A673 (cell line): ENCODE measurements at regions not wholly inside any gene's neighbourhood (a gene's known extent, or its start where the extent isn't known, plus 50 kb on each side); places are given as distances from the start of the nearest gene placed in this dataset.

Experiments
- BruUV-seq: library from RNA; stranded (reverse); fragments of 400-500 nt; replicated peaks from 2 replicates; lab custom pipeline; 2021; lab: Mats Ljungman, UMichigan
- CTCF ChIA-PET: fragments of 300-600 bp; sonication (Branson Sonifier 250); formaldehyde crosslinking; loops from one replicate; lab custom pipeline; 2022; ENCODE audit warnings: antibody characterized with exemption; lab: Charles Lee
- POLR2A ChIA-PET: fragments of 300-600 bp; sonication (Branson Sonifier 250); formaldehyde crosslinking; loops from one replicate; lab custom pipeline; 2022; ENCODE audit warnings: antibody characterized with exemption; ENCODE audit not compliant: low non-redundant PET; lab: Charles Lee
- DNase-seq: peaks from one replicate; pipeline ENCODE4 v3.0.0-alpha.2; 2015; ENCODE audit warnings: low spot score
- H3K27ac ChIP-seq: fragments of 200-600 bp; sonication (generic); 2 replicates; pipeline ENCODE4 v1.5.1; 2016; ENCODE audit warnings: mixed run types, low read depth, mild to moderate bottlenecking, mixed read lengths, antibody characterized with exemption, low read length; ENCODE audit not compliant: poor library complexity, severe bottlenecking
- H3K27me3 ChIP-seq: fragments of 200-600 bp; sonication (generic); replicated peaks from 2 replicates; pipeline ENCODE4 v1.6.1; 2017; ENCODE audit warnings: mixed run types, low read depth, mild to moderate bottlenecking, mixed read lengths, antibody characterized with exemption, low read length; ENCODE audit not compliant: insufficient read depth, poor library complexity
- H3K36me3 ChIP-seq: fragments of 200-600 bp; sonication (generic); 2 replicates; pipeline ENCODE4 v1.6.1; 2016; ENCODE audit warnings: mixed run types, mild to moderate bottlenecking, mixed read lengths, antibody characterized with exemption, low read length; ENCODE audit not compliant: insufficient read depth, poor library complexity, severe bottlenecking
- H3K4me1 ChIP-seq: fragments of 200-600 bp; sonication (generic); 2 replicates; pipeline ENCODE4 v1.6.1; 2017; ENCODE audit warnings: mixed run types, mild to moderate bottlenecking, mixed read lengths, antibody characterized with exemption, low read length; ENCODE audit not compliant: insufficient read depth, poor library complexity, severe bottlenecking
- H3K4me3 ChIP-seq: fragments of 200-600 bp; sonication (generic); 2 replicates; pipeline ENCODE4 v1.5.1; 2016; ENCODE audit warnings: low read depth, mixed run types, mild to moderate bottlenecking, mixed read lengths, low read length; ENCODE audit not compliant: poor library complexity, severe bottlenecking
- H3K9me3 ChIP-seq: fragments of 200-600 bp; sonication (generic); 2 replicates; pipeline ENCODE4 v1.6.1; 2016; ENCODE audit warnings: mixed run types, low read depth, mild to moderate bottlenecking, mixed read lengths, antibody characterized with exemption, low read length; ENCODE audit not compliant: poor library complexity, severe bottlenecking
- CTCF ChIP-seq: fragments of 300-800, 200-600 bp; sonication (generic); conservative IDR thresholded peaks from 2 replicates; pipeline ENCODE4 v1.5.1; 2017; ENCODE audit warnings: low read depth, mild to moderate bottlenecking, antibody characterized with exemption, low read length, moderate library complexity, mixed read lengths
- EZH2 ChIP-seq: fragments of 200-600 bp; sonication (generic); IDR thresholded peaks from 2 replicates; pipeline ENCODE4 v1.6.1; 2017; ENCODE audit warnings: borderline replicate concordance, low read depth, mild to moderate bottlenecking, mixed read lengths, antibody characterized with exemption, low read length; ENCODE audit not compliant: poor library complexity, severe bottlenecking
- intact Hi-C: fragments of 100-400 bp; cut with micrococcal nuclease; formaldehyde crosslinking; loops from one replicate; pipeline ENCODE4 v1.10.0; 2022; ENCODE audit not compliant: unreplicated experiment

- no peaks in the 10 kb centered on the region for H3K9me3 ChIP-seq
- TF ChIP-seq CTCF (no peak), EZH2 (no peak)
- peaks cover 14% of the 10 kb centered on the region for H3K27me3 ChIP-seq
- CTCF ChIA-PET: no interaction called here
- no peaks in the 10 kb centered on the region for H3K36me3 ChIP-seq
- no peak overlapping the region for H3K27ac ChIP-seq
- intact Hi-C loops: no loop called here
- no peak for DNase-seq
- POLR2A ChIA-PET: no interaction called here
- no peak overlapping the region for H3K4me3 ChIP-seq
- no peaks in the 10 kb centered on the region for H3K4me1 ChIP-seq
- no TSS peak for BruUV-seq
Measured at GRCh38 chr3:130266817-130267216, 78.7 kb upstream of the COL6A5 start.

GRCh38 chr3:130276203-130276803 lies 69.2 kb upstream of the COL6A5 start:
- no peaks in the 10 kb centered on the region for H3K4me1 ChIP-seq

DNA sequence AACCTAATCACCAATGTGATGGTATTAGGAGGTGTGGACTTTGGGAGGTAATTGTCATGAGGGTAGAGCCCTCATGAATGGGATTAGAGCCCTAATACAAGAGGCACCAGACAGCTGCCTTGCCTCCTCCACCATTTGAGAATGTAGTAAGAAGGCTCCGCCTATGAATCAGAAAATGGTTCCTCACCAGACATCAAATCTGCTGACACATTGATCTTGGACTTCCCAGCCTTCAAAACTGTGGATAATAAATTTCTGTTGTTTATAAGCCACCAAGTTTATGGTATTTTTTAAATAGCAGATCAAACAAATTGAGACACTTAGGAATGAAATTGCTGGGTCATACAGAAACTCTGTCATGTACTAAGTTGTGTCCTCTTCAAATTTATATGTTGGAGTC lies 56.8 kb upstream of the COL6A5 start:
- POLR2A ChIA-PET: no interaction called here
- CTCF ChIA-PET: no interaction called here
- no peak for DNase-seq
- no peaks in the 10 kb centered on the region for H3K36me3 ChIP-seq
- H3K9me3 ChIP-seq: no peaks in the 10 kb centered on the region
- intact Hi-C loops: no loop called here
- peaks cover 11% of the 10 kb centered on the region for H3K27me3 ChIP-seq
- H3K4me1 ChIP-seq: no peaks in the 10 kb centered on the region
- H3K4me3 ChIP-seq: no peak overlapping the region
- BruUV-seq: no TSS peak
- H3K27ac ChIP-seq: no peak overlapping the region
- TF ChIP-seq EZH2 (no peak), CTCF (no peak)

More at GRCh38 chr3:130276203-130276803, 69.2 kb upstream of the COL6A5 start:
- DNase-seq: peak; percentile 72
- Histone ChIP-seq H3K27ac (no peak overlapping the region), H3K36me3 (no peaks in the 10 kb centered on the region), H3K9me3 (no peaks in the 10 kb centered on the region), H3K4me3 (no peak overlapping the region), H3K27me3 (peaks cover 3% of the 10 kb centered on the region)
- no TSS peak for BruUV-seq
- TF ChIP-seq CTCF (peak; percentile 87), EZH2 (no peak)
- ChIA-PET POLR2A (no interaction called here), CTCF (interaction anchor here (0.5 to 0.6 kb wide), 3 partner anchors 27 to 435 kb away, joined by 3 to 10 read pairs (median 3); no protein-coding TSS in a partner anchor)
- intact Hi-C loops: loop anchor here (1.0 to 10.0 kb wide), 4 partner anchors 263 to 738 kb away; partner anchors contain the start of gene ATP2C1
